Smooth muscle cell (in vitro differentiated cells): ENCODE measurements at regions not wholly inside any gene's neighbourhood (a gene's known extent, or its start where the extent isn't known, plus 50 kb on each side); places are given as distances from the start of the nearest gene placed in this dataset.
A peak's percentile ranks its signal among the peaks of the same experiment; 100 is the strongest.

Experiments used
- DNase-seq: peaks from one replicate; lab custom pipeline; 2025; ENCODE audit not compliant: unreplicated experiment; lab: John Stamatoyannopoulos, UW
- H2AFZ ChIP-seq: fragments of 200-600 bp; sonication (generic); 2 replicates; pipeline ENCODE4 v1.6.0; 2016; ENCODE audit warnings: antibody characterized with exemption, low read depth, mild to moderate bottlenecking
- H3F3A ChIP-seq: fragments of 200-600 bp; sonication (generic); 2 replicates; pipeline ENCODE4 v1.6.0; 2017; ENCODE audit warnings: antibody characterized with exemption, low read depth
- H3K27ac ChIP-seq: fragments of 200-600 bp; sonication (generic); 2 replicates; pipeline ENCODE4 v1.5.1; 2016; ENCODE audit warnings: low read depth, mild to moderate bottlenecking
- H3K27me3 ChIP-seq: fragments of 200-600 bp; sonication (generic); 2 replicates; pipeline ENCODE4 v1.6.1; 2016; ENCODE audit warnings: low read depth, mild to moderate bottlenecking
- H3K36me3 ChIP-seq: fragments of 200-600 bp; sonication (generic); 2 replicates; pipeline ENCODE4 v1.5.1; 2016; ENCODE audit warnings: low read depth
- H3K4me1 ChIP-seq: fragments of 200-600 bp; sonication (generic); 2 replicates; pipeline ENCODE4 v1.5.1; 2016; ENCODE audit warnings: low read depth
- H3K4me2 ChIP-seq: fragments of 200-600 bp; sonication (generic); 2 replicates; pipeline ENCODE4 v1.6.0; 2016; ENCODE audit warnings: mild to moderate bottlenecking
- H3K4me3 ChIP-seq: fragments of 200-600 bp; sonication (generic); 2 replicates; pipeline ENCODE4 v1.5.1; 2016; ENCODE audit warnings: mild to moderate bottlenecking
- H3K79me2 ChIP-seq: fragments of 200-600 bp; sonication (generic); 2 replicates; pipeline ENCODE4 v1.6.0; 2016; ENCODE audit warnings: low read depth, mild to moderate bottlenecking
- H3K9ac ChIP-seq: fragments of 200-600 bp; sonication (generic); 2 replicates; pipeline ENCODE4 v1.6.0; 2016; ENCODE audit warnings: low read depth
- H3K9me3 ChIP-seq: fragments of 200-600 bp; sonication (generic); replicated peaks from 2 replicates; pipeline ENCODE4 v1.5.1; 2016; ENCODE audit warnings: low read depth
- H4K20me1 ChIP-seq: fragments of 200-600 bp; sonication (generic); 2 replicates; pipeline ENCODE4 v1.6.0; 2016; ENCODE audit warnings: low read depth
- WGBS: methylation state at CpG from one replicate; pipeline ENCODE4 v1.1.7; 2016; ENCODE audit warnings: low lambda C conversion rate; 5-methylcytosine and 5-hydroxymethylcytosine counted together
- TF ChIP-seq, protein P1 (sequence below): fragments of 200-600 bp; sonication (generic); IDR thresholded peaks from 2 replicates; pipeline ENCODE4 v1.5.1; 2017; ENCODE audit warnings: borderline replicate concordance, mild to moderate bottlenecking, antibody characterized with exemption; ENCODE audit not compliant: insufficient read depth, poor library complexity, severe bottlenecking

- Histone ChIP-seq H3K9ac (no peak overlapping the region), H3K4me1 (no peaks in the 10 kb centered on the region), H3K4me2 (no peak overlapping the region), H3K4me3 (no peak overlapping the region), H3F3A (no peaks in the 10 kb centered on the region), H3K36me3 (no peaks in the 10 kb centered on the region), H2AFZ (no peak overlapping the region), H3K27me3 (no peaks in the 10 kb centered on the region), H4K20me1 (no peaks in the 10 kb centered on the region), H3K9me3 (no peaks in the 10 kb centered on the region), H3K79me2 (no peaks in the 10 kb centered on the region), H3K27ac (no peak overlapping the region)
- no peak for DNase-seq
- TF ChIP-seq, protein P1, sequence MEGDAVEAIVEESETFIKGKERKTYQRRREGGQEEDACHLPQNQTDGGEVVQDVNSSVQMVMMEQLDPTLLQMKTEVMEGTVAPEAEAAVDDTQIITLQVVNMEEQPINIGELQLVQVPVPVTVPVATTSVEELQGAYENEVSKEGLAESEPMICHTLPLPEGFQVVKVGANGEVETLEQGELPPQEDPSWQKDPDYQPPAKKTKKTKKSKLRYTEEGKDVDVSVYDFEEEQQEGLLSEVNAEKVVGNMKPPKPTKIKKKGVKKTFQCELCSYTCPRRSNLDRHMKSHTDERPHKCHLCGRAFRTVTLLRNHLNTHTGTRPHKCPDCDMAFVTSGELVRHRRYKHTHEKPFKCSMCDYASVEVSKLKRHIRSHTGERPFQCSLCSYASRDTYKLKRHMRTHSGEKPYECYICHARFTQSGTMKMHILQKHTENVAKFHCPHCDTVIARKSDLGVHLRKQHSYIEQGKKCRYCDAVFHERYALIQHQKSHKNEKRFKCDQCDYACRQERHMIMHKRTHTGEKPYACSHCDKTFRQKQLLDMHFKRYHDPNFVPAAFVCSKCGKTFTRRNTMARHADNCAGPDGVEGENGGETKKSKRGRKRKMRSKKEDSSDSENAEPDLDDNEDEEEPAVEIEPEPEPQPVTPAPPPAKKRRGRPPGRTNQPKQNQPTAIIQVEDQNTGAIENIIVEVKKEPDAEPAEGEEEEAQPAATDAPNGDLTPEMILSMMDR, result no peak
- 54% methylated on average over 3 of the region's 3 CpGs for WGBS
Observed at GRCh38 chr3:176824811-176825210, 372.5 kb downstream of the TBL1XR1 start.

DNA sequence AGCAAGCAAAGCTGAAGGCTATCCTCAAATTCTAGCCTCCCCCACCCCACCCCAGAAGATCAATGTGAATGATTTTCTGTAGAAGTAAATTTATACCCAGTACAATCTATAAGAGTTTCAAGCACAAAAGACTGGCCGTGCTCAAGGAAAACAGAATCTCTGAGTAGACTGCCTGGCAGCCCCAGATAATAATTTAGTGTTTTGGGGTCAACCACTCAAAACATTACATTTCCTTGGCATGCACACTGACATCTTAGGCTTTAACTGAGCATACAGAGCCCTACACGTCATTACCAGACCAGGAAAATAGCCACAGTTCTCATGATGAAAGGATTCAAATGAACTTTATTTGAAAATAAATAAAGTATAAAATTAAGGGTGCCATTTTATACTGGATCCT is 376.5 kb downstream of the TBL1XR1 start:
- Histone ChIP-seq H3K4me2 (no peak overlapping the region), H3K4me3 (no peak overlapping the region), H4K20me1 (no peaks in the 10 kb centered on the region), H3K4me1 (no peaks in the 10 kb centered on the region), H3F3A (no peaks in the 10 kb centered on the region), H3K27ac (no peak overlapping the region), H2AFZ (no peak overlapping the region), H3K9me3 (no peaks in the 10 kb centered on the region), H3K9ac (no peak overlapping the region), H3K27me3 (no peaks in the 10 kb centered on the region), H3K36me3 (no peaks in the 10 kb centered on the region), H3K79me2 (no peaks in the 10 kb centered on the region)
- TF ChIP-seq, protein P1, result no peak
- DNase-seq, result no peak
- 92% methylated on average over 2 of the region's 2 CpGs for WGBS

GRCh38 chr3:176816937-176817336 is 380.3 kb downstream of the TBL1XR1 start:
- Histone ChIP-seq H3K9ac (no peak overlapping the region), H3K79me2 (no peaks in the 10 kb centered on the region), H2AFZ (no peak overlapping the region), H4K20me1 (no peaks in the 10 kb centered on the region), H3K4me2 (no peak overlapping the region), H3K36me3 (no peaks in the 10 kb centered on the region), H3K27me3 (no peaks in the 10 kb centered on the region), H3K4me3 (no peak overlapping the region), H3K4me1 (no peaks in the 10 kb centered on the region), H3F3A (no peaks in the 10 kb centered on the region), H3K9me3 (no peaks in the 10 kb centered on the region), H3K27ac (no peak overlapping the region)
- TF ChIP-seq, protein P1, result no peak
- DNase-seq, result no peak
- 90% methylated on average over 18 of the region's 18 CpGs for WGBS

DNA sequence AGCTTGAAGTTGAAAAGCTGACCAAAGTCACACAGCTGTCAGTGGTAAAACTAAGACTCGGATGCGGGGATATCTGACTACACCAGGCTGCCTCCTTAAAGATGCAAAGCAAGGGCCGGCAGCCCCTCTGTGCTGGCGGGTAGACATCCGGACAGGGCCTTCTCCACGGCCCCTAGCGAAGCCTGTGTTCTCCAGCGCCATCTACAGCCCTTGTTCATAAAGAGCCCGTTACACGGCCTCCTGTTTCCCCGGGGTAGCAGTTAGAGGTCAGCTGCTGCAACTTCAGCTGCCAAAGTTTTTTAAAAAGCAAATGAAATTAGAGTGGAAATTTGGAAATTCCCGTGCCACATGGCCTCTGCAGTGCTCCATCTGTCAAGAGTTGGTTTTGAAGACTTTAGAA is 383.0 kb downstream of the TBL1XR1 start:
- Histone ChIP-seq H3K79me2 (no peaks in the 10 kb centered on the region), H3K27ac (no peak overlapping the region), H4K20me1 (no peaks in the 10 kb centered on the region), H3F3A (no peaks in the 10 kb centered on the region), H3K27me3 (no peaks in the 10 kb centered on the region), H3K4me2 (peak overlapping the region; percentile 77), H3K4me3 (no peak overlapping the region), H2AFZ (peak overlapping the region; percentile 67), H3K4me1 (no peaks in the 10 kb centered on the region), H3K9me3 (no peaks in the 10 kb centered on the region), H3K36me3 (no peaks in the 10 kb centered on the region), H3K9ac (no peak overlapping the region)
- DNase-seq, result peak; percentile 18
- TF ChIP-seq, protein P1, result peak; percentile 59
- 4% methylated on average over 12 of the region's 12 CpGs for WGBS
